Esophagus muscularis mucosa (tissue), 3 donors: ENCODE measurements at regions not wholly inside any gene's neighbourhood (a gene's known extent, or its start where the extent isn't known, plus 50 kb on each side); places are given as distances from the start of the nearest gene placed in this dataset.

Source experiments
- CTCF ChIP-seq, 3 experiments: fragments of 200-600 bp in 2 of 3; fragments of 450-650 bp in 1 of 3; sonication (generic) in 2 of 3; IDR thresholded peaks; one replicate each; pipeline ENCODE4 v1.5.1; 2017 to 2019; ENCODE audit warnings: antibody characterized with exemption in 3 of 3, mild to moderate bottlenecking in 2 of 3, moderate library complexity in 1 of 3
- POLR2A ChIP-seq: fragments of 450-650 bp; IDR thresholded peaks from one replicate; pipeline ENCODE4 v1.6.1; 2017; ENCODE audit warnings: antibody characterized with exemption, moderate library complexity, mild to moderate bottlenecking, low read depth

DNA sequence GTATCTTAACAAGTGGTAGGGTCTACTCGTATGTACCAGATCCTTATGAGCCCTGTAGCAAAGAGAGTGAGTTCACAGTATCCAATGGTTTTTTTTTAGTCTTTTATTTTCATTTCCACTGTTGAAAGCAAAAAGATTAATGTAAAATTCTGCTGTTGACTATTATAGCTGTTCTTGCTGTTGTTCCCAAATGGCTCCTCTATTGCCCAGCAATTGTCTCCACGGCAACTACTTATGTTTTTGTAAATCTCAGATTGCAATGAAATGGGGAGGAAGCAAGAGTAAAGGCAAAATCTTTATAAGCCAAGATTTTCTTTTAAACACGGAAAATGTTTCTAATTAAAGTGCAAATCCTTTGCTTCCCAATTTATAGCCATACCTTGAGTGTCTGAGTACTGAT, 406.1 kb downstream of the EPM2A start:
- TF ChIP-seq POLR2A (no peak), CTCF (IDR thresholded peaks at IDR 0.05) (no peak)
